SIG-M5 treated with dmso at 0.1 percent for 504 hours (cell line): ENCODE measurements at regions not wholly inside any gene's neighbourhood (a gene's known extent, or its start where the extent isn't known, plus 50 kb on each side); places are given as distances from the start of the nearest gene placed in this dataset.
"Not testable (repeated sequence)": the region's sequence is repeated elsewhere in the genome, so short reads cannot be mapped to it uniquely, and the experiment has no call there.

Experiments
- DNase-seq: peaks from one replicate; lab custom pipeline; 2025; ENCODE audit not compliant: unreplicated experiment; lab: John Stamatoyannopoulos, UW

- no peak for DNase-seq
These were observed 161.2 kb upstream of the CHD1 start for GRCh38 chr5:99089822-99090549.

- DNase-seq = no peak
These were observed 159.5 kb upstream of the CHD1 start for GRCh38 chr5:99088309-99088708.

GRCh38 chr5:99083197-99083596 lies 154.4 kb upstream of the CHD1 start:
- no peak for DNase-seq

GRCh38 chr5:99081711-99082110 lies 152.9 kb upstream of the CHD1 start:
- no peak for DNase-seq

GRCh38 chr5:99076723-99077640 lies 148.2 kb upstream of the CHD1 start:
- DNase-seq = no peak

GRCh38 chr5:99072846-99073245 lies 144.0 kb upstream of the CHD1 start:
- DNase-seq = no peak

- no peak for DNase-seq
These were observed 142.0 kb upstream of the CHD1 start for GRCh38 chr5:99070822-99071221.

- no peak for DNase-seq
These were observed 141.6 kb upstream of the CHD1 start for GRCh38 chr5:99070362-99070761.

GRCh38 chr5:99068944-99069650 lies 140.3 kb upstream of the CHD1 start:
- no peak for DNase-seq

- no peak for DNase-seq
These were observed 134.9 kb upstream of the CHD1 start for GRCh38 chr5:99063737-99064136.

- DNase-seq = peak; percentile 91
These were observed 132.9 kb upstream of the CHD1 start for GRCh38 chr5:99061711-99062110.

GRCh38 chr5:99061299-99061698 lies 132.5 kb upstream of the CHD1 start:
- DNase-seq = no peak

- peak; percentile 80 for DNase-seq
These were observed 131.8 kb upstream of the CHD1 start for GRCh38 chr5:99060306-99061261.

GRCh38 chr5:99059685-99060084 lies 130.9 kb upstream of the CHD1 start:
- no peak for DNase-seq

GRCh38 chr5:99058466-99058865 lies 129.7 kb upstream of the CHD1 start:
- DNase-seq = no peak

- no peak for DNase-seq
These were observed 126.2 kb upstream of the CHD1 start for GRCh38 chr5:99054972-99055371.

- DNase-seq = no peak
These were observed 117.1 kb upstream of the CHD1 start for GRCh38 chr5:99045871-99046270.

- not testable (repeated sequence) for DNase-seq
These were observed 114.5 kb upstream of the CHD1 start for GRCh38 chr5:99043257-99043656.

- DNase-seq = no peak
These were observed 108.9 kb upstream of the CHD1 start for GRCh38 chr5:99037668-99038067.

- DNase-seq = no peak
These were observed 107.1 kb upstream of the CHD1 start for GRCh38 chr5:99035942-99036341.
